Activated CD8-positive, alpha-beta T cell treated with anti-CD3 and anti-CD28 coated beads for 36 hours (primary cell): ENCODE measurements at regions not wholly inside any gene's neighbourhood (a gene's known extent, or its start where the extent isn't known, plus 50 kb on each side); places are given as distances from the start of the nearest gene placed in this dataset.

Experiments used
- ATAC-seq: fragments of 200-7000 bp; cut with Tn5 transposase; one replicate; pipeline ENCODE4 v1.10.0; 2021; ENCODE audit warnings: mild to moderate bottlenecking, moderate library complexity
- CTCF ChIA-PET: fragments of 350-600 bp; sonication (Branson Sonifier 250); formaldehyde crosslinking; loops from one replicate; lab custom pipeline; 2021; ENCODE audit warnings: antibody characterized with exemption; lab: Charles Lee
- POLR2A ChIA-PET: fragments of 350-600 bp; sonication (Branson Sonifier 250); formaldehyde crosslinking; loops from one replicate; lab custom pipeline; 2021; ENCODE audit warnings: antibody characterized with exemption; lab: Charles Lee
- DNase-seq: peaks from one replicate; pipeline ENCODE4 v3.0.0-alpha.2; 2020
- H3K27ac Mint-ChIP-seq: one replicate; pipeline ENCODE4 v1.8.0; 2021; ENCODE audit warnings: mild to moderate bottlenecking, mixed read lengths
- H3K27me3 Mint-ChIP-seq: one replicate; pipeline ENCODE4 v1.8.0; 2021; ENCODE audit warnings: mixed read lengths
- H3K36me3 Mint-ChIP-seq: one replicate; pipeline ENCODE4 v1.8.0; 2021; ENCODE audit warnings: low read depth, mixed read lengths
- H3K4me1 Mint-ChIP-seq: one replicate; pipeline ENCODE4 v1.8.0; 2021; ENCODE audit warnings: low read depth, mixed read lengths
- H3K4me3 Mint-ChIP-seq: one replicate; pipeline ENCODE4 v1.8.0; 2021; ENCODE audit warnings: mild to moderate bottlenecking, moderate library complexity, mixed read lengths
- H3K9me3 Mint-ChIP-seq: one replicate; pipeline ENCODE4 v1.8.0; 2021; ENCODE audit warnings: mixed read lengths
- intact Hi-C: fragments of 100-400 bp; cut with micrococcal nuclease; formaldehyde crosslinking; loops from one replicate; pipeline ENCODE4 v1.10.0; 2022
- TF ChIP-seq, protein P1 (sequence below): fragments of 200-600 bp; IDR thresholded peaks from one replicate; pipeline ENCODE4 v1.8.0; 2022; ENCODE audit warnings: antibody characterized with exemption, mild to moderate bottlenecking

DNA sequence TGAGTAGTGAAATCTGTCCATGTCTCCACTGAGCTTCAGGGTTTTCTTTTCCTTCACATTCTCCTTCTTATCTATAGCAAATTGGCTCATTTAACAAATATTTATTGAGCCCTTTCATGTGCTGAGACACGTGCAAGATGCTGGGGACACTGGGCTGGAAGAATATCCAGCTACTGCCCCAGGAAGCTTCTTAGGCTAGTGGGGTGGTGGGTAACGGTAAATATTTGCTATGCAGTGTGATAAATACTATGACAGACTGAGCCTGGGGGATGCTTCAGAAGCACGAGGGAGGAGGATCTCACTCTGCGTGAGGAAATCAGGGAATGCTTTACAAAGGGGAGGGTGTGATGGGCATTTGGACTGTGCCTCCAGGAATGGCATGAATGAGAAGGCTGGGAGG lies 524.1 kb downstream of the GRIN2A start:
- no peaks in the 10 kb centered on the region for H3K27me3 Mint-ChIP-seq
- H3K36me3 Mint-ChIP-seq = no peaks in the 10 kb centered on the region
- H3K27ac Mint-ChIP-seq = no peak overlapping the region
- no peaks in the 10 kb centered on the region for H3K9me3 Mint-ChIP-seq
- DNase-seq (no peak), ATAC-seq (no peak)
- no peak overlapping the region for H3K4me3 Mint-ChIP-seq
- POLR2A ChIA-PET = no interaction called here
- TF ChIP-seq, protein P1, sequence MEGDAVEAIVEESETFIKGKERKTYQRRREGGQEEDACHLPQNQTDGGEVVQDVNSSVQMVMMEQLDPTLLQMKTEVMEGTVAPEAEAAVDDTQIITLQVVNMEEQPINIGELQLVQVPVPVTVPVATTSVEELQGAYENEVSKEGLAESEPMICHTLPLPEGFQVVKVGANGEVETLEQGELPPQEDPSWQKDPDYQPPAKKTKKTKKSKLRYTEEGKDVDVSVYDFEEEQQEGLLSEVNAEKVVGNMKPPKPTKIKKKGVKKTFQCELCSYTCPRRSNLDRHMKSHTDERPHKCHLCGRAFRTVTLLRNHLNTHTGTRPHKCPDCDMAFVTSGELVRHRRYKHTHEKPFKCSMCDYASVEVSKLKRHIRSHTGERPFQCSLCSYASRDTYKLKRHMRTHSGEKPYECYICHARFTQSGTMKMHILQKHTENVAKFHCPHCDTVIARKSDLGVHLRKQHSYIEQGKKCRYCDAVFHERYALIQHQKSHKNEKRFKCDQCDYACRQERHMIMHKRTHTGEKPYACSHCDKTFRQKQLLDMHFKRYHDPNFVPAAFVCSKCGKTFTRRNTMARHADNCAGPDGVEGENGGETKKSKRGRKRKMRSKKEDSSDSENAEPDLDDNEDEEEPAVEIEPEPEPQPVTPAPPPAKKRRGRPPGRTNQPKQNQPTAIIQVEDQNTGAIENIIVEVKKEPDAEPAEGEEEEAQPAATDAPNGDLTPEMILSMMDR = no peak
- no peaks in the 10 kb centered on the region for H3K4me1 Mint-ChIP-seq
- intact Hi-C loops = no loop called here
- CTCF ChIA-PET = no interaction called here

DNA sequence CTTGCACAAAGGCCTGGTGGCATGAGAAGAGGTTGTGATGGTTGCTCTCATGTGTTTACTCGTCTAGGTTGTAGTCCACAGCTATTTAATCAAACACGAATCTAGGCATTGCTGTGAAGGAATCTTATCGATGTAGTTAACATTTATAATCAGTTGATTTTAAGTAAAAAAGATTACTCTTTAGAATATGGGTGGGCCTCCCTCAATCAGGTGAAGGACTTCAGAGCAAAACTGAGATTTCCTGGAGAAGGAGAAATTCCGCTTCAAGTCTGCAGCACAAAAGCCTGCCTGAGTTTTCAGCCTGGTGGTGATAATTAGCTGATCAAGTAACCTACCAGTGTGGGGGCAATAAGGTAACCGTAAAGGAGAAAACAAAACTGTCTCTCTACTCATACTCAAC lies 523.6 kb downstream of the GRIN2A start:
- Mint-ChIP-seq H3K9me3 (no peaks in the 10 kb centered on the region), H3K4me3 (no peak overlapping the region), H3K27me3 (no peaks in the 10 kb centered on the region), H3K4me1 (no peaks in the 10 kb centered on the region), H3K36me3 (no peaks in the 10 kb centered on the region), H3K27ac (no peak overlapping the region)
- ChIA-PET CTCF (no interaction called here), POLR2A (no interaction called here)
- intact Hi-C loops = no loop called here
- DNase-seq = no peak
- TF ChIP-seq, protein P1 = no peak
- no peak for ATAC-seq

DNA sequence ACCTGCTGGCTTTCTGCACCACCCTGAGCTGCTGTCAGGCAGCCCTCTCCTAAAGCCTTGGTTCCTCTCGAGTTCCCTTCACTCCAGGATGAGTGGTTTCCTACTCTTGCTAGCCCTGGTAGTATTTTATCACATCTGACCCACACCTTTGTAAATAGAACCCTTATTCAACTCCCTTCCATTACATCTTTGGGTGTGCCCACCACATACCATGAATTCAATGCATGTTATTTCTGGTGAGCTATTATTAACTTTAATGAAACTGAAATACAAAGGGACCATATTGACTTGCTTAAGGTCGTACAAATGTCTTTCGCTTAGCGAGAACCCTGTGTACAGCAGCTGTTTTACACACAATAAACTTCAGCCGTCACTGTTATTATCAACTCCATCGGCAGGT lies 521.3 kb downstream of the GRIN2A start:
- POLR2A ChIA-PET = no interaction called here
- DNase-seq = no peak
- no peaks in the 10 kb centered on the region for H3K36me3 Mint-ChIP-seq
- H3K9me3 Mint-ChIP-seq = peaks cover 2% of the 10 kb centered on the region
- H3K4me1 Mint-ChIP-seq = no peaks in the 10 kb centered on the region
- ATAC-seq = no peak
- CTCF ChIA-PET = no interaction called here
- H3K4me3 Mint-ChIP-seq = no peak overlapping the region
- intact Hi-C loops = no loop called here
- no peak overlapping the region for H3K27ac Mint-ChIP-seq
- TF ChIP-seq, protein P1 = no peak
- no peaks in the 10 kb centered on the region for H3K27me3 Mint-ChIP-seq

DNA sequence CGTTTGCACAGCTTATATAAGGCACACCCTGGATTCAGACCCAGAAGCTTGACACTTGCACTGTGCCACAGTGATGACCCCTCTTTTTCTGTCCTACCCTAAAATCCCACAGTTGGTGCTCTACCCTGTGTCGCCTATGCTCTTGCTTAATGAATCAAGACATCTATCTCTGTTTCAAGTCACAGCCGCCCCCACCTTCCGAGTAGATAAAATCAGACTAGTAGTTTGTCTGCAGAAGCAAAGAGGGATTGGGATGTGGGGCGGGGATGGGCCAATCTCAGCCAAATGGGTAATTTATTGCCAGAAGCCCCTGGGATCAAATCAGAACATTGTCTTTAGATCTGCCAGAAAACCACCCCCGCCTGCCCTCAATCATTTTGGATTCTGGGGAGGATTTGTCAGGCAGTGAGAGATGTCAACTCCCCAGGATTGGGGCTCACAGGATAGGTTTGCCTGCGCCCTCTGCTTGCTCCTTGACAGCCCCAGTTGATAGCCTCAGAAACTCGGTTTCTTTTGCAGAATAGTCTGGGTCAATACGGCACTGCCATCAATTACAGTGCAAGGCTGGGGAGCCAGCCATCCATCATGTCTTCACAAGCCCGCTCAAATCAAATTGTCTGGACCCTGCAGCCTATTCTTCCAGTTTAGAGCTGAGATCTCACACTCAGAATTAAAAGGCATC lies 520.8 kb downstream of the GRIN2A start:
- TF ChIP-seq, protein P1 = no peak
- POLR2A ChIA-PET = no interaction called here
- H3K27ac Mint-ChIP-seq = no peak overlapping the region
- DNase-seq = no peak
- H3K27me3 Mint-ChIP-seq = no peaks in the 10 kb centered on the region
- intact Hi-C loops = no loop called here
- CTCF ChIA-PET = no interaction called here
- peaks cover 2% of the 10 kb centered on the region for H3K9me3 Mint-ChIP-seq
- H3K36me3 Mint-ChIP-seq = no peaks in the 10 kb centered on the region
- no peak overlapping the region for H3K4me3 Mint-ChIP-seq
- no peaks in the 10 kb centered on the region for H3K4me1 Mint-ChIP-seq
- ATAC-seq = no peak

DNA sequence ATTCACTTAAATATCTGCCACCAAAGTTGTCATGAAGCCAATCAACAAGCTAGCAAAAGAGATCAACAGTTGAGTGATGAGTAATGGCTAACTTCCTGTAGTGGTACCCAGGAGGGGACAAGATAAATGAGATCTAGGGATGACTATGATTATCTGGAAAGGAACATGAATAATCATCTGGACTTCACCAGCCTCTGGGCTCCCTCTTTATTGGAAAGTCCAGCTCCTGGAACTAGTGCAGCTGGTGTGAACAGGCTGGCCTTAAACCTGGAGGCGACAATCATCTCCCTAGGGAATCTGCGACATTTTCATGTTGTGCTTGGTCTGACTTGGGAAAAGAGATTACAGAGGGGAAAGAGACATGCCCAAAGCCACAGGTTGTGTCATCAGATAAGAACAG lies 518.6 kb downstream of the GRIN2A start:
- Mint-ChIP-seq H3K36me3 (no peaks in the 10 kb centered on the region), H3K27ac (no peak overlapping the region), H3K4me3 (no peak overlapping the region), H3K27me3 (no peaks in the 10 kb centered on the region), H3K4me1 (no peaks in the 10 kb centered on the region), H3K9me3 (peaks cover 2% of the 10 kb centered on the region)
- ATAC-seq (no peak), DNase-seq (no peak)
- CTCF ChIA-PET = no interaction called here
- TF ChIP-seq, protein P1 = no peak
- POLR2A ChIA-PET = no interaction called here
- intact Hi-C loops = no loop called here
